Hepatocyte (in vitro differentiated cells): ENCODE measurements at regions not wholly inside any gene's neighbourhood (a gene's known extent, or its start where the extent isn't known, plus 50 kb on each side); places are given as distances from the start of the nearest gene placed in this dataset.

Experiments used
- CTCF ChIP-seq: fragments of 200-600 bp; sonication (generic); IDR thresholded peaks from 2 replicates; pipeline ENCODE4 v1.5.1; 2016; ENCODE audit warnings: antibody characterized with exemption, mild to moderate bottlenecking; ENCODE audit not compliant: poor library complexity
- EZH2 ChIP-seq: fragments of 200-600 bp; sonication (generic); IDR thresholded peaks from 2 replicates; pipeline ENCODE4 v1.6.1; 2016; ENCODE audit warnings: antibody characterized with exemption, mild to moderate bottlenecking, borderline replicate concordance

GRCh38 chr4:178259566-178259965, 817.3 kb upstream of the AGA start:
- TF ChIP-seq CTCF (no peak), EZH2 (no peak)
